ENCODE measurements at regions not wholly inside any gene's neighbourhood (a gene's known extent, or its start where the extent isn't known, plus 50 kb on each side); places are given as distances from the start of the nearest gene placed in this dataset.

DNA sequence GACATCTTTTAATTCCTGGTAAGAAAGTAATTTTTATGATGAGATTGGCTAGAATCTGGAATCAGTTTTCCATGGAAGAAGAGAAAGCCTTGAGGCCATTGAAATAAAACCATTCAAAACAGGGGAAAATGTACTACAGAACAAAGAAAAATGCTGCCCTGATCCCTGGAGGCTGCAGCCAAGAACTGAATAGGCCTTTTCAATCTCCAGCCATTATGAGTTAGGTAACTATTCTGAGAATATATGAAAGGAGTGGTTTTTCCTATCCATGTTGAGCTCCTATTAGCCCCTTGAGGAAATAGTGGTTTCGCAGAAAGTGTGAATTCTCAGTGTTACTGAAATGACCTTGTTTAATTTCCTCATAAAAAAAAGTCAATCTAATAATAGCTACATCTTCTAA is 408.5 kb upstream of the GRAMD2B start:
- DNase-seq (ENCODE audit: low spot score): no peak
- H3K9ac ChIP-seq: no peak overlapping the region
- H3K4me1 ChIP-seq: peaks cover 23% of the 10 kb centered on the region
- no peaks in the 10 kb centered on the region for H3F3A ChIP-seq (ENCODE audit: low read depth)
- no peaks in the 10 kb centered on the region for H3K36me3 Mint-ChIP-seq
- H3K27ac ChIP-seq: no peak overlapping the region
- no peaks in the 10 kb centered on the region for H3K27me3 Mint-ChIP-seq (ENCODE audit: insufficient read depth, low read depth)
- H3K27ac Mint-ChIP-seq: no peak overlapping the region
- H3K4me3 Mint-ChIP-seq: no peak overlapping the region
- TF ChIP-seq, protein P1, sequence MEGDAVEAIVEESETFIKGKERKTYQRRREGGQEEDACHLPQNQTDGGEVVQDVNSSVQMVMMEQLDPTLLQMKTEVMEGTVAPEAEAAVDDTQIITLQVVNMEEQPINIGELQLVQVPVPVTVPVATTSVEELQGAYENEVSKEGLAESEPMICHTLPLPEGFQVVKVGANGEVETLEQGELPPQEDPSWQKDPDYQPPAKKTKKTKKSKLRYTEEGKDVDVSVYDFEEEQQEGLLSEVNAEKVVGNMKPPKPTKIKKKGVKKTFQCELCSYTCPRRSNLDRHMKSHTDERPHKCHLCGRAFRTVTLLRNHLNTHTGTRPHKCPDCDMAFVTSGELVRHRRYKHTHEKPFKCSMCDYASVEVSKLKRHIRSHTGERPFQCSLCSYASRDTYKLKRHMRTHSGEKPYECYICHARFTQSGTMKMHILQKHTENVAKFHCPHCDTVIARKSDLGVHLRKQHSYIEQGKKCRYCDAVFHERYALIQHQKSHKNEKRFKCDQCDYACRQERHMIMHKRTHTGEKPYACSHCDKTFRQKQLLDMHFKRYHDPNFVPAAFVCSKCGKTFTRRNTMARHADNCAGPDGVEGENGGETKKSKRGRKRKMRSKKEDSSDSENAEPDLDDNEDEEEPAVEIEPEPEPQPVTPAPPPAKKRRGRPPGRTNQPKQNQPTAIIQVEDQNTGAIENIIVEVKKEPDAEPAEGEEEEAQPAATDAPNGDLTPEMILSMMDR (IDR thresholded peaks at IDR 0.05): no peak
- TF ChIP-seq EZH2 (IDR thresholded peaks at IDR 0.05): no peak
- no peak for TF ChIP-seq EZH2phosphoT487 (IDR thresholded peaks at IDR 0.05)
- no peaks in the 10 kb centered on the region for H3K9me3 Mint-ChIP-seq
- peak overlapping the region; percentile 7 for H2AFZ ChIP-seq (replicated peaks)
- H3K4me1 Mint-ChIP-seq: peaks cover 22% of the 10 kb centered on the region
- no peaks in the 10 kb centered on the region for H4K20me1 ChIP-seq (ENCODE audit: low read depth)
- peak overlapping the region; percentile 25 for H3K4me2 ChIP-seq
- no peaks in the 10 kb centered on the region for H3K36me3 ChIP-seq
- no peaks in the 10 kb centered on the region for H3K79me2 ChIP-seq (ENCODE audit: low read depth)
- H3K4me3 ChIP-seq: no peak overlapping the region
- H3K9me3 ChIP-seq (ENCODE audit: low read depth): no peaks in the 10 kb centered on the region
- no peaks in the 10 kb centered on the region for H3K27me3 ChIP-seq

DNA sequence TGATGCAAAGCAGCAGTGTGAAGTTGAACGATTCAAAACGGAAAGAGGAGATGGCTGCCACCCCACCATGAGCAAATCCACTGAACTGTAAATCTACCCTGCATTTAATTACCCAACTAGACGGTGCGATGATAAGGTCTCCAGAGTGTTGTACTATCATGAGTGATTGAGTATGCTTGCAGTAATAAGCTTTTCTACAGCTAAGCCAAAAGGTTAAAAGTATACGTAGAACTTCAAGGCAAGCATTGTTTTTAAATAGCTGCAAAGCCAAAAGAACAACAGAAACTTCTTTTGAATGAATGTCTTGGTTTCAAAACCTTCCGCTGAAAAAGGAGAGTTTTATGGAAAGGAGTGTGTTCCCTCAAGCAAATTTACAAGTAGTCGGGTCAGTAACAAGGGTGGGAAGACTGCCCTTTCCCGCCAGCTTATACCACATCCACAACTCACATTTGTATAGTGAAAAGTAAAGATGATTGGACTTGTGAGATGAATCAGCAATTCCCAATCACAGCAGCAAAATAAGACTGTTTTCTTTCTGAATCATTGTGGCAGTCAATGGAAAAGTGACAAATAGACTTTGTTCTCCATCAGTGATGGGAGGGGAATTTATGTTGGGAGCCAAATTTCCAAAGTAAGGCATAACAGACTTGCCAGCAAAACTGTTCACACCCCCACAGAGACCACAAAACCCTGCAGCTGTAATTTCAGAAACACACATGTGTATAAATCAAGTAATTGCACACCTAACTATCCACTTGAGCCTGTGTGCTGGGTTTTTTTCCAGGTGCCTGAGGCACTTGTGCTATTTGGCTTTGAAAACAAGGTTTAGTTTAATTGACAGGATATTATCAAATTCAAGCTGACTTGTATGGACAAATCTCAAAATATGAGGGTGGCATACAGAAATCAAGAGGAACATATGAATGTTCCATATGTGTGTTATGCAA is 407.7 kb upstream of the GRAMD2B start:
- DNase-seq (ENCODE audit: low spot score): no peak
- H3K27me3 Mint-ChIP-seq (ENCODE audit: insufficient read depth, low read depth): no peaks in the 10 kb centered on the region
- Histone ChIP-seq H2AFZ (replicated peaks) (peak overlapping the region; percentile 7), H3F3A (ENCODE audit: low read depth) (no peaks in the 10 kb centered on the region), H3K27me3 (no peaks in the 10 kb centered on the region), H3K79me2 (ENCODE audit: low read depth) (no peaks in the 10 kb centered on the region), H3K9me3 (ENCODE audit: low read depth) (no peaks in the 10 kb centered on the region), H3K4me1 (peaks cover 26% of the 10 kb centered on the region), H3K4me3 (no peak overlapping the region), H3K4me2 (peak overlapping the region; percentile 25), H3K27ac (no peak overlapping the region), H4K20me1 (ENCODE audit: low read depth) (no peaks in the 10 kb centered on the region), H3K9ac (no peak overlapping the region), H3K36me3 (no peaks in the 10 kb centered on the region)
- no peaks in the 10 kb centered on the region for H3K9me3 Mint-ChIP-seq
- TF ChIP-seq EZH2phosphoT487 (IDR thresholded peaks at IDR 0.05) (no peak), EZH2 (IDR thresholded peaks at IDR 0.05) (no peak)
- TF ChIP-seq, protein P1 (IDR thresholded peaks at IDR 0.05): no peak
- H3K4me3 Mint-ChIP-seq: no peak overlapping the region
- H3K36me3 Mint-ChIP-seq: no peaks in the 10 kb centered on the region
- H3K4me1 Mint-ChIP-seq: peaks cover 22% of the 10 kb centered on the region
- H3K27ac Mint-ChIP-seq: peak overlapping the region; percentile 9

DNA sequence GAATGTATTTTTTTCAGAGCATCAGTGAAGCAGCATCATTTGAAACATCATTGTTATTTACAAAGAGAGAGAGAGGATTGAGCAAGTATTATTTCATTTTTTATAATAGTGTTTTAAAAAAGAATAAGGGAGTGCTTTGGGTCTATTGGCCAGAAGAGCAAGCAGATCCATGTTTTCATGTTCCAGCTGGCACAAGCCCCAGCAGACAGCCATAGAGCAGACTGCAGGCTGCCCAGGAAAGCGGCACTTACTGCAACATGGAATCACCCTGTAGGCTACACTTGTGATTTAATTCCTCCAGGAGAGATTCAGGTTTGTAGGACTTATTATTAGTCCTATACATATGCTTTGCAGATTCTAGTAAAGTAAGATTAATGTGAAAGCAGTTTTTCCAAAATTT is 407.0 kb upstream of the GRAMD2B start:
- H3K27ac ChIP-seq: no peak overlapping the region
- DNase-seq (ENCODE audit: low spot score): no peak
- H3K27me3 ChIP-seq: no peaks in the 10 kb centered on the region
- H4K20me1 ChIP-seq (ENCODE audit: low read depth): no peaks in the 10 kb centered on the region
- H2AFZ ChIP-seq (replicated peaks): no peak overlapping the region
- Mint-ChIP-seq H3K27ac (no peak overlapping the region), H3K4me3 (no peak overlapping the region), H3K27me3 (ENCODE audit: insufficient read depth, low read depth) (no peaks in the 10 kb centered on the region), H3K4me1 (peaks cover 24% of the 10 kb centered on the region), H3K36me3 (peaks cover 1% of the 10 kb centered on the region), H3K9me3 (peaks cover 2% of the 10 kb centered on the region)
- H3K79me2 ChIP-seq (ENCODE audit: low read depth): no peaks in the 10 kb centered on the region
- no peak overlapping the region for H3K4me3 ChIP-seq
- no peak overlapping the region for H3K4me2 ChIP-seq
- TF ChIP-seq, protein P1 (IDR thresholded peaks at IDR 0.05): no peak
- no peak for TF ChIP-seq EZH2 (IDR thresholded peaks at IDR 0.05)
- H3K9me3 ChIP-seq (ENCODE audit: low read depth): no peaks in the 10 kb centered on the region
- H3F3A ChIP-seq (ENCODE audit: low read depth): no peaks in the 10 kb centered on the region
- H3K9ac ChIP-seq: no peak overlapping the region
- H3K4me1 ChIP-seq: peaks cover 26% of the 10 kb centered on the region
- H3K36me3 ChIP-seq: no peaks in the 10 kb centered on the region
